Astrocyte of the hippocampus (primary cell): ENCODE measurements at regions not wholly inside any gene's neighbourhood (a gene's known extent, or its start where the extent isn't known, plus 50 kb on each side); places are given as distances from the start of the nearest gene placed in this dataset.
"Not testable (repeated sequence)": the region's sequence is repeated elsewhere in the genome, so short reads cannot be mapped to it uniquely, and the experiment has no call there.

ENCODE experiments used
- DNase-seq: peaks from one replicate; pipeline ENCODE4 v3.0.0; 2011; ENCODE audit warnings: low read depth, low spot score

- DNase-seq, result no peak
Observed at GRCh38 chr19:28686756-28687155, 526.2 kb downstream of the UQCRFS1 start.

GRCh38 chr19:28685802-28686201 lies 527.1 kb downstream of the UQCRFS1 start:
- DNase-seq, result no peak

- not testable (repeated sequence) for DNase-seq
Observed at GRCh38 chr19:28685077-28685476, 527.9 kb downstream of the UQCRFS1 start.

- DNase-seq, result no peak
Observed at GRCh38 chr19:28680111-28680510, 532.8 kb downstream of the UQCRFS1 start.

GRCh38 chr19:28670836-28671235 lies 542.1 kb downstream of the UQCRFS1 start:
- DNase-seq, result no peak

GRCh38 chr19:28669804-28670203 lies 543.1 kb downstream of the UQCRFS1 start:
- DNase-seq, result no peak

GRCh38 chr19:28667348-28667977 lies 545.5 kb downstream of the UQCRFS1 start:
- DNase-seq, result no peak

- DNase-seq, result no peak
Observed at GRCh38 chr19:28665748-28666147, 547.2 kb downstream of the UQCRFS1 start.

GRCh38 chr19:28656644-28657043 lies 556.3 kb downstream of the UQCRFS1 start:
- DNase-seq, result no peak

GRCh38 chr19:28655054-28655453 lies 557.9 kb downstream of the UQCRFS1 start:
- DNase-seq, result no peak

GRCh38 chr19:28652765-28653164 lies 560.2 kb downstream of the UQCRFS1 start:
- no peak for DNase-seq

GRCh38 chr19:28646629-28647028 lies 566.3 kb downstream of the UQCRFS1 start:
- DNase-seq, result no peak

- no peak for DNase-seq
Observed at GRCh38 chr19:28644169-28644775, 568.7 kb downstream of the UQCRFS1 start.

- DNase-seq, result no peak
Observed at GRCh38 chr19:28642787-28643683, 569.9 kb downstream of the UQCRFS1 start.

GRCh38 chr19:28641395-28641794 lies 571.6 kb downstream of the UQCRFS1 start:
- DNase-seq, result no peak

- DNase-seq, result peak; percentile 11
Observed at GRCh38 chr19:28640506-28640905, 572.4 kb downstream of the UQCRFS1 start.

- DNase-seq, result no peak
Observed at GRCh38 chr19:28638445-28638844, 574.5 kb downstream of the UQCRFS1 start.

- DNase-seq, result no peak
Observed at GRCh38 chr19:28636706-28637105, 576.2 kb downstream of the UQCRFS1 start.

GRCh38 chr19:28636016-28636629 lies 576.8 kb downstream of the UQCRFS1 start:
- DNase-seq, result no peak

- no peak for DNase-seq
Observed at GRCh38 chr19:28634837-28635236, 578.1 kb downstream of the UQCRFS1 start.

GRCh38 chr19:28634019-28634328 lies 579.0 kb downstream of the UQCRFS1 start:
- no peak for DNase-seq

GRCh38 chr19:28633319-28634018 lies 579.5 kb downstream of the UQCRFS1 start:
- peak; percentile 63 for DNase-seq
